Kidney (tissue), 13 donors: ENCODE measurements at regions not wholly inside any gene's neighbourhood (a gene's known extent, or its start where the extent isn't known, plus 50 kb on each side); places are given as distances from the start of the nearest gene placed in this dataset.

Experiments used
- DNase-seq, 5 donors: peaks; one replicate each; pipeline ENCODE4 v3.0.0-alpha.2; 2013 to 2020
- FAIRE-seq: peaks from 2 replicates; lab custom pipeline; 2012; peaks lifted over from hg19 to GRCh38; lab: Jason Lieb, UNC
- H3K27ac ChIP-seq, 2 donors: one replicate each; pipeline ENCODE4 v1.7.0; 2013; ENCODE audit warnings: low read depth in 2 of 2, low read length in 2 of 2, inconsistent platforms in 1 of 2
- H3K27me3 ChIP-seq: one replicate; pipeline ENCODE4 v1.7.1; 2013; ENCODE audit warnings: low read length, inconsistent platforms; ENCODE audit not compliant: control insufficient read depth, insufficient read depth
- H3K36me3 ChIP-seq, 3 donors: one replicate each; pipeline versions ENCODE4 v1.7.0 to v1.7.1; 2013; ENCODE audit warnings: low read length in 3 of 3, control low read depth in 1 of 3, inconsistent platforms in 1 of 3; ENCODE audit not compliant: insufficient read depth in 3 of 3, control insufficient read depth in 2 of 3
- H3K4me1 ChIP-seq, 3 donors: one replicate each; pipeline versions ENCODE4 v1.7.0 to v1.7.1; 2013; ENCODE audit warnings: low read length in 3 of 3, inconsistent platforms in 1 of 3, low read depth in 1 of 3; ENCODE audit not compliant: control insufficient read depth in 2 of 3, insufficient read depth in 2 of 3
- H3K4me3 ChIP-seq, 3 donors: one replicate each; pipeline versions ENCODE4 v1.7.0 to v1.8.1; 2013; ENCODE audit warnings: low read length in 3 of 3, control low read depth in 1 of 3, inconsistent platforms in 1 of 3
- H3K9ac ChIP-seq, 3 donors: one replicate each; pipeline versions ENCODE4 v1.7.0 to v1.7.1; 2013; ENCODE audit warnings: low read length in 3 of 3, control low read depth in 1 of 3, inconsistent platforms in 1 of 3
- H3K9me3 ChIP-seq, 3 donors: one replicate each; pipeline versions ENCODE4 v1.7.0 to v1.7.1; 2013; ENCODE audit warnings: low read length in 3 of 3, control low read depth in 1 of 3, inconsistent platforms in 1 of 3; ENCODE audit not compliant: control insufficient read depth in 2 of 3, insufficient read depth in 1 of 3
- CTCF ChIP-seq: IDR thresholded peaks from 3 replicates; pipeline ENCODE4 v1.5.1; 2012; ENCODE audit warnings: mild to moderate bottlenecking, moderate library complexity, borderline replicate concordance; ENCODE audit not compliant: insufficient read depth; ENCODE audit errors: extremely low read depth
- intact Hi-C: fragments of 100-400 bp; cut with DNase I; formaldehyde crosslinking; loops from one replicate; pipeline ENCODE4 v1.11.1; 2022
- donor health status: control.
- donor health status: control.
- donor health status: control.
- donor health status: control.
- donor health status: control.
- donor health status: DM: yes; HTN: yes; CAD: no.
- donor health status: Normal renal cell carcinoma (clear cell type).

GRCh38 chr4:137015426-137016409, 516.6 kb downstream of the PCDH18 start:
- peak in 2 of 5 donors; percentile 49 to 61 for DNase-seq
- Histone ChIP-seq H3K4me1 (no peaks in the 10 kb centered on the region), H3K27me3 (no peaks in the 10 kb centered on the region), H3K9me3 (no peaks in the 10 kb centered on the region), H3K9ac (no peak overlapping the region), H3K27ac (no peak overlapping the region), H3K36me3 (no peaks in the 10 kb centered on the region), H3K4me3 (no peak overlapping the region)
- no peak for FAIRE-seq
- intact Hi-C loops: no loop called here
- no peak for TF ChIP-seq CTCF

- H3K4me1 ChIP-seq: no peaks in the 10 kb centered on the region
- no peak for FAIRE-seq
- H3K9ac ChIP-seq: no peak overlapping the region
- no peak overlapping the region for H3K4me3 ChIP-seq
- H3K27ac ChIP-seq: no peak overlapping the region
- no peak for TF ChIP-seq CTCF
- no peaks in the 10 kb centered on the region for H3K36me3 ChIP-seq
- peaks cover 0 to 5% (median 0%) of the 10 kb centered on the region in 3 donors for H3K9me3 ChIP-seq
- H3K27me3 ChIP-seq: no peaks in the 10 kb centered on the region
- peak in 1 of 5 donors; percentile 20 for DNase-seq
- intact Hi-C loops: no loop called here
Measured at GRCh38 chr4:137000432-137000831, 531.9 kb downstream of the PCDH18 start.

- Histone ChIP-seq H3K9me3 (no peaks in the 10 kb centered on the region), H3K4me1 (no peaks in the 10 kb centered on the region), H3K9ac (no peak overlapping the region), H3K27me3 (no peaks in the 10 kb centered on the region), H3K4me3 (no peak overlapping the region), H3K36me3 (no peaks in the 10 kb centered on the region), H3K27ac (no peak overlapping the region)
- TF ChIP-seq CTCF: no peak
- FAIRE-seq (no peak), DNase-seq (no peak)
- intact Hi-C loops: no loop called here
Measured at GRCh38 chr4:136992032-136992431, 540.3 kb downstream of the PCDH18 start.
